Liver (tissue), 3 donors: ENCODE measurements at regions not wholly inside any gene's neighbourhood (a gene's known extent, or its start where the extent isn't known, plus 50 kb on each side); places are given as distances from the start of the nearest gene placed in this dataset.

Experiments
- CTCF ChIP-seq: fragments of 150-350 bp; IDR thresholded peaks from 2 replicates; pipeline ENCODE4 v1.5.1; 2017; ENCODE audit warnings: improper control_type of control experiment, low read depth, low read length; ENCODE audit not compliant: missing input control
- EGR1 ChIP-seq, 2 donors: IDR thresholded peaks; 2 replicates each; pipeline ENCODE4 v1.6.1; 2016 to 2018; ENCODE audit warnings: antibody characterized with exemption in 2 of 2, low read depth in 2 of 2
- FOXA1 ChIP-seq: IDR thresholded peaks from 2 replicates; pipeline ENCODE4 v1.6.1; 2016; ENCODE audit warnings: antibody characterized with exemption
- HNF4G ChIP-seq: IDR thresholded peaks from 2 replicates; pipeline ENCODE4 v1.6.1; 2016; ENCODE audit warnings: antibody characterized with exemption
- MAX ChIP-seq: IDR thresholded peaks from 2 replicates; pipeline ENCODE4 v1.6.1; 2016; ENCODE audit warnings: antibody characterized with exemption
- REST ChIP-seq: IDR thresholded peaks from 2 replicates; pipeline ENCODE4 v1.6.1; 2016; ENCODE audit warnings: antibody characterized with exemption, mild to moderate bottlenecking
- SP1 ChIP-seq: IDR thresholded peaks from 2 replicates; pipeline ENCODE4 v1.6.1; 2018; ENCODE audit warnings: antibody characterized with exemption, mild to moderate bottlenecking
- donor health status: healthy.
- donor health status: healthy.

GRCh38 chr20:2236256-2236655 is 59.5 kb upstream of the TGM3 start:
- TF ChIP-seq CTCF (no peak), MAX (no peak), SP1 (no peak), REST (no peak), EGR1 (IDR thresholded peaks at IDR 0.05; ENCODE audit: low read depth in 2 of 2) (no peak), HNF4G (no peak), FOXA1 (no peak)
